A673 (cell line): ENCODE measurements at regions not wholly inside any gene's neighbourhood (a gene's known extent, or its start where the extent isn't known, plus 50 kb on each side); places are given as distances from the start of the nearest gene placed in this dataset.

Experiments used
- EZH2 ChIP-seq: fragments of 200-600 bp; sonication (generic); IDR thresholded peaks from 2 replicates; pipeline ENCODE4 v1.6.1; 2017; ENCODE audit warnings: borderline replicate concordance, low read depth, mild to moderate bottlenecking, mixed read lengths, antibody characterized with exemption, low read length; ENCODE audit not compliant: poor library complexity, severe bottlenecking
- TF ChIP-seq, protein P1 (sequence below): fragments of 300-800, 200-600 bp; sonication (generic); conservative IDR thresholded peaks from 2 replicates; pipeline ENCODE4 v1.5.1; 2017; ENCODE audit warnings: low read depth, mild to moderate bottlenecking, antibody characterized with exemption, low read length, moderate library complexity, mixed read lengths

DNA sequence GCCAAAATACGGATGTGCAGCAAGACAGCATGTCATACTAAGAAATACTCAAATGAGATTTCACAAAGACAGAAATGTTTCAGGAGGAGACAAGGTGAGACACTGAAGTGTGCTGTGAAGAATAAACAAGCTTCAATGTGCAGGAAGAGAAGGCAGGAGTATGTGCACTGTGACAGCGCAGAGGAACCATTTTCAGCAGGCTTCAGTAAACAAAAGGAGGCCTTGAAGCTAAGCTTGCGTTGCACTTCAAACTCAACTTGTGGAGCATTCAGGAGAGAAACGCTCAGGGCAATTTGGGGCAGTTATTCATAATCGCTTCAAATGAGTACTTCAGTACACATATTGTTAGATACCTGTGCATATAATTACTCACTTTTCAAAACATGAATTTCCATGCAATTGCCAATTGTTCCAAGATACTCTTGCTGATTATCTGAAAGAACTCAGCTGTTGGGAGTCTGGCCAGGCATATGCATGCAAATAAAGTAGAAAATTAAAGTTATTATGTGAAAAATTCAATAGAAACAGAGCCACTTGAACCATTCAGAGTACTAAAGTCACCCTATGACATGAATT lies 234.2 kb upstream of the OPRM1 start:
- TF ChIP-seq, protein P1, sequence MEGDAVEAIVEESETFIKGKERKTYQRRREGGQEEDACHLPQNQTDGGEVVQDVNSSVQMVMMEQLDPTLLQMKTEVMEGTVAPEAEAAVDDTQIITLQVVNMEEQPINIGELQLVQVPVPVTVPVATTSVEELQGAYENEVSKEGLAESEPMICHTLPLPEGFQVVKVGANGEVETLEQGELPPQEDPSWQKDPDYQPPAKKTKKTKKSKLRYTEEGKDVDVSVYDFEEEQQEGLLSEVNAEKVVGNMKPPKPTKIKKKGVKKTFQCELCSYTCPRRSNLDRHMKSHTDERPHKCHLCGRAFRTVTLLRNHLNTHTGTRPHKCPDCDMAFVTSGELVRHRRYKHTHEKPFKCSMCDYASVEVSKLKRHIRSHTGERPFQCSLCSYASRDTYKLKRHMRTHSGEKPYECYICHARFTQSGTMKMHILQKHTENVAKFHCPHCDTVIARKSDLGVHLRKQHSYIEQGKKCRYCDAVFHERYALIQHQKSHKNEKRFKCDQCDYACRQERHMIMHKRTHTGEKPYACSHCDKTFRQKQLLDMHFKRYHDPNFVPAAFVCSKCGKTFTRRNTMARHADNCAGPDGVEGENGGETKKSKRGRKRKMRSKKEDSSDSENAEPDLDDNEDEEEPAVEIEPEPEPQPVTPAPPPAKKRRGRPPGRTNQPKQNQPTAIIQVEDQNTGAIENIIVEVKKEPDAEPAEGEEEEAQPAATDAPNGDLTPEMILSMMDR = no peak
- TF ChIP-seq EZH2 = no peak
